CD4-positive, alpha-beta T cell treated with Interleukin-1 beta for 1 hour (primary cell): ENCODE measurements at regions not wholly inside any gene's neighbourhood (a gene's known extent, or its start where the extent isn't known, plus 50 kb on each side); places are given as distances from the start of the nearest gene placed in this dataset.
A peak's percentile ranks its signal among the peaks of the same experiment; 100 is the strongest.
"Not testable (repeated sequence)": the region's sequence is repeated elsewhere in the genome, so short reads cannot be mapped to it uniquely, and the experiment has no call there.

Experiments
- DNase-seq, 2 donors: peaks; one replicate each; pipeline ENCODE4 v3.0.0-alpha.2; 2020 to 2022

- no peak for DNase-seq
Observed at GRCh38 chr9:124084087-124084486, 72.5 kb downstream of the LHX2 start.

- DNase-seq: no peak
Observed at GRCh38 chr9:124087226-124087625, 75.7 kb downstream of the LHX2 start.

- DNase-seq: no peak
Observed at GRCh38 chr9:124088476-124088837, 76.9 kb downstream of the LHX2 start.

GRCh38 chr9:124089631-124090488 is 78.3 kb downstream of the LHX2 start:
- DNase-seq: not testable (repeated sequence)

- no peak for DNase-seq
Observed at GRCh38 chr9:124098141-124098905, 86.8 kb downstream of the LHX2 start.

GRCh38 chr9:124099860-124100259 is 88.3 kb downstream of the LHX2 start:
- DNase-seq: no peak

GRCh38 chr9:124101215-124101968 is 89.8 kb downstream of the LHX2 start:
- no peak for DNase-seq

- DNase-seq: no peak
Observed at GRCh38 chr9:124101969-124102345, 90.4 kb downstream of the LHX2 start.

GRCh38 chr9:124102363-124102762 is 90.8 kb downstream of the LHX2 start:
- DNase-seq: no peak

- DNase-seq: no peak
Observed at GRCh38 chr9:124105266-124105665, 93.7 kb downstream of the LHX2 start.

GRCh38 chr9:124108216-124108615 is 96.6 kb downstream of the LHX2 start:
- no peak for DNase-seq

- peak; percentile 8 to 29 for DNase-seq
Observed at GRCh38 chr9:124110307-124110915, 98.8 kb downstream of the LHX2 start.

GRCh38 chr9:124116683-124117363 is 105.3 kb downstream of the LHX2 start:
- DNase-seq: no peak

GRCh38 chr9:124118894-124119293 is 107.3 kb downstream of the LHX2 start:
- DNase-seq: no peak

GRCh38 chr9:124120272-124120671 is 108.7 kb downstream of the LHX2 start:
- no peak for DNase-seq

GRCh38 chr9:124121725-124122124 is 110.2 kb downstream of the LHX2 start:
- no peak for DNase-seq

- no peak for DNase-seq
Observed at GRCh38 chr9:124122321-124122720, 110.8 kb downstream of the LHX2 start.

GRCh38 chr9:124122813-124123462 is 111.4 kb downstream of the LHX2 start:
- no peak for DNase-seq

GRCh38 chr9:124123621-124124020 is 112.1 kb downstream of the LHX2 start:
- DNase-seq: not testable (repeated sequence)

GRCh38 chr9:124124729-124125650 is 113.4 kb downstream of the LHX2 start:
- no peak for DNase-seq

- no peak for DNase-seq
Observed at GRCh38 chr9:124125651-124125977, 114.0 kb downstream of the LHX2 start.
